Islet precursor cell (in vitro differentiated cells): ENCODE measurements at regions not wholly inside any gene's neighbourhood (a gene's known extent, or its start where the extent isn't known, plus 50 kb on each side); places are given as distances from the start of the nearest gene placed in this dataset.
"Not testable (repeated sequence)": the region's sequence is repeated elsewhere in the genome, so short reads cannot be mapped to it uniquely, and the experiment has no call there.

Source experiments
- DNase-seq: peaks from one replicate; pipeline ENCODE4 v3.0.0-alpha.2; 2018

DNA sequence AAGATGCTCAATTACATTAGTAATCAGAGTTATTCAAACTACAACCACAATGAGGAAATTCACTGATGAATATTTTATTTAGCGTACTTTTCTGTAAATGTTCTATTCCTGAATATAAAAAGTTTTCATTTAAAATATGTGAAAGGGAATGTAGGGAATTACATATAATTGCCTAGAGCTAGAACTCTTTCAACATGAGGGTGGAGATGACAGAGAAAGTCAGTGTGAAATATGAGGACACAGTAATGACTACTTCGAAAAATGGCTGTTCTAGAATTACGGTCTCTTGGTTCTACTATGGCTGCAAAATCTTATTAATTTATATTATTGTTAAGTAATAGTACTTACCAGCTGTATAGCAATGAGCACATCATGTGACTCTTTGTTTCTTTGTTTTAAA lies 1647.4 kb upstream of the PIK3C3 start:
- DNase-seq = no peak

DNA sequence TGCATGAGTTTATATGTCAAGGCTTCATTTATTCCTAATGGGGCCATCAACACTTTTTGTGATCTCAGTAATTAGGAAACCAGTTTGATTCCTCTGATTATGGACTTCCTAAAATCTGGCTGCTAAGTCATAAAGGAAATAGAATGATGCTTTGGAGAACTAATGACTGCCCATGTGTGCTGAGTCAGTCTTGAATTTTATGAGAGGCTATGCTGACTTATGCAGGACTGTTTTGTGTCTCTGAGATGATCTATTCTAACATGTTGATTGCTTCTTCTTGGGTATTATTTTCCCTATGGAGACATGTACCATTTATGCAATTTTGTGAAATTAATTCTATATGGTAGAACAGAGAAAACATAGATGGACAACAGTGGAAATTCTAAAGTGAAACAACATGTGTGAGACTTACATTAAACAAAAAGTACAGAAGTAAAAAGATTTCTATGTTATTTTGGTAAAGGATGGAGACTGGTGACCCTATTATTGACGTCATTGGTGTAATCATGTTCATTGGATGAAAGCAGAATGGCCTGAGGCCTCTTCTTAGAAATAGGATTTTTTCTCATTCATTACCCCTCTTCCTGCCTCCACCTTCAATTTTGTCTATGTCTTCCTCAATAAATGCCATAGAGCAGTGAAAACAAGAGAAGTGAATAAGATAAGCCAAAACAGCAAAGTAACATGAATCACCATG lies 1658.2 kb upstream of the PIK3C3 start:
- DNase-seq = no peak

- DNase-seq = no peak
Observed at GRCh38 chr18:40292985-40293710, 1661.9 kb upstream of the PIK3C3 start.

- DNase-seq = no peak
Observed at GRCh38 chr18:40283560-40283959, 1671.5 kb upstream of the PIK3C3 start.

DNA sequence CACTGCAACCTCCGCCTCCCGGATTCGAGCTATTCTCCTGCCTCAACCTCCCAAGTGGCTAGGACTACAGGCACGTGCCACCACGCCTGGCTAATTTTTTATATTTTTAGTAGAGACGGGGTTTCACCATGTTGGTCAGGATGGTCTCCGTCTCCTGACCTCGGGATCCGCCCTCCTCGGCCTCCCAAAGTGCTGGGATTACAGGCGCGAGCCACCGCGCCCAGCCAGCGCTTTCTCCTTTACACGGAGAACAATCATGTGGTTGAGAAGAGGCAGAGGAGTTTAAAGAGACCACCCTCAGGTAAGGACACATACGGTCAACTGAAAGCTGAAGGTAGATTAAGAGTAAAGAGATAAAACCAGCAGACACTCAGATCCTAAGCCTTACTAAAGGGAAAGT lies 1673.7 kb upstream of the PIK3C3 start:
- not testable (repeated sequence) for DNase-seq

DNA sequence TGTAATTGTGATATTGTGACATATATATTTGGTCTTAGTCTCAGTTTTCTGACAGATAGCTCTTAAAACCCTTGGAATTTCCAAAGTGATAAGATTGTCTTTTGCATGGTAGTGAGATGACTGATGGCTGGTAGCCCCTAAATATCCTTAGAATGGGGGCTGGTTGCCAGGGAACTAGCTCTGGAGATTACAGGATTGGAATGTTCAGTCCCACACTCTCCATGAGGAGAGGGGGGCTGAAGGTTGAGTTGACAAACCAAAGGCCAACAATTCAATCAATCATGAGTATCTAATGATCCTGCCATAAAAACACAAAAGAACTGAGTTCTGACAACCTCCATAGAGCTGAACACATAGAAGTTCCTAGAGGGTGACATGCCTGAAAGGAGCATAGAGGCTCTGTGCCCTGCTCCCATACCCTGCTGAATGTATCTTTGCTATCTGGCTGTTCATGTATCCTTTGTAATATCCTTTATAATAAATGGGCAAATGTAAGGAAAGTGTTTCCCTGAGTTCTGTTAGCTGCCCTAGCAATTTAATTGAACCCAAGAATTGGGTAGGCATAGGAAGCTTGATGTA lies 1680.3 kb upstream of the PIK3C3 start:
- no peak for DNase-seq

- DNase-seq = no peak
Observed at GRCh38 chr18:40272630-40273231, 1682.3 kb upstream of the PIK3C3 start.

- DNase-seq = no peak
Observed at GRCh38 chr18:40259115-40259835, 1695.8 kb upstream of the PIK3C3 start.

DNA sequence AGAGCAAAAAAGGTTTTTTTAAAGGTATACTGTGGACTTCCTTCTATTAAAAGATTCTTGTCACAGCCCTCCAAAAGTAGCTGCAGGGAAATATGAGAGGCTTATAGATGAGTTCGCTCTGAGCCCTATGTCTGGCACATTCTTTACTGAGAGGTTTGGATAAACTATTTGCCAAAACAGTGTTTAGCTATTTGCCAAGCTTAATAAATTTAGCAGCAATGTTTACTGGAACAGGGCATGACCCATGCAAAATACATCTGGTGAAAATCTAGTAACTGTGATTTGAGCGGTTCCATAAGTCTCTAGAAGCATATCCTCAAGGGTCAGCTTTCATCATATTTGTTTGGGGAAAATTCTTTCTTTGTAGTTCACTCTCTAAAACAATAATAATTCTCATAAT lies 1696.7 kb upstream of the PIK3C3 start:
- DNase-seq = no peak

DNA sequence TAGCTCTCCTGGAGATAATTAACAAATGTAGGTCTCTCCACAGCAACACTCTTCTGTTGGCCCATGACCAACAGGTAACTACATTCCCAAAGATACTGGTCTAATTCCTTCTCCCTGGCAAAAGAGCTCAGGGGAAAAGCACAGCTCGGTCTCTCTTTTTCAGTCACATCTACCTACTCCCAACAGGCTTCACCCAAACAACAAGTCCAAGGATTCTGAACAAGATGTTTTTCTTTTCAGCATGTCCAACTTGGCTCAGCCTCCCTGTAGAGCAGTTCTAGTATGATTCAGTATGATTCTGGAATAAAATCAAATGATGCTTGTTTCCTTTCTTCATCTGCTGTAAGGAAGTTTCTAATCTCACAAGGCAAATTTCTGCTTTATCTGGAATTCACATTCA lies 1704.8 kb upstream of the PIK3C3 start:
- no peak for DNase-seq

GRCh38 chr18:40249390-40250080 lies 1705.5 kb upstream of the PIK3C3 start:
- DNase-seq = no peak

DNA sequence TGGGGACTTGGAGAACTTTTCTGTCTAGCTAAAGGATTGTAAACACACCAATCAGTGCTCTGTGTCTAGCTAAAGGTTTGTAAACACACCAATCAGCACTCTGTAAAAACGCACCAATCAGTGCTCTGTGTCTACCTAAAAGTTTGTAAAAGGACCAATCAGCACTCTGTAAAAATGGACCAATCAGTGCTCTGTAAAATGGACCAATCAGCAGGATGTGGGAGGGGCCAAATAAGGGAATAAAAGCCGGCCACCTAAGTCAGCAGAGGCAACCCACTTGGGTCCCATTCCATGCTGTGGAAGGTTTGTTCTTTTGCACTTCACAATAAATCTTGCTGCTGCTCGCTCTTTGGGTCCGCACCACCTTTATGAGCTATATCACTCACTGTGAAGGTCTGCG lies 1709.4 kb upstream of the PIK3C3 start:
- DNase-seq = not testable (repeated sequence)

DNA sequence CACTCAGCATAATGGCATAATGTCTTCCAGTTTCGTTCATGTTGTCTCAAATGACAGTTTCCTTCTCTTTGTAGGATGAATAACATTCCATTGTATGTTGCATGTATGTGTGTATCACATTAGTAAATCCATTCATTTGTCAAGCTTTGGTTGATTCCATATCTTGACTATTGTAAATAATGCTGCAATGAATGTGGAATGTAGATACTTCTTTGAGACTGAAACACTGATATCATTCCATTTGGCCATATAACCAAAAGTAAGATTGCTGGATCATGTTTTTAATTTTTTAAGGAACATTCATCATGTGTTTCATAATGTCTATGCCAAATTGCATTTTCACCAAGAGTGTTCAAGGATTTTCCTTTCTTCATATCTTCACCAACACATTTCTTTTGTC lies 1711.4 kb upstream of the PIK3C3 start:
- no peak for DNase-seq

DNA sequence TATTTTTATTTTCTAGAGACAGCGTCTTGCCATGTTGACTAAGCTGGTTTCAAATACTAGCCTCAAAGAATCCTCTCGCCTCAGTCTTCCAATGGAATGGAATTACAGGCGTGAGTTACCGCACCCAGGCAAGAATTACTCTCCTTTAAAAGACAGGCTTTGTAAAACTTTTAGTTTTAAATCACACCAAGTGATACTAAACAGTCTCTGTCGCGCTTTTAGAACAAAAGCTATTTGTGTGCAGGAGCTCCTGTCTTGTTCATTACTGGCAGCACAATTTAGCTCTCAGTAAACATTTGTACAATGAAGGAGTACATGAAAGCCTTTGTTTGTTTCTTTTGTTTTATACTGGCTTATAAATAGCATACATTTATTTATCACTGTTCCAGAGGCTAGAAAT lies 1719.2 kb upstream of the PIK3C3 start:
- no peak for DNase-seq

- no peak for DNase-seq
Observed at GRCh38 chr18:40235323-40235722, 1719.7 kb upstream of the PIK3C3 start.

- DNase-seq = no peak
Observed at GRCh38 chr18:40233931-40234616, 1721.0 kb upstream of the PIK3C3 start.

GRCh38 chr18:40222776-40223175 lies 1732.3 kb upstream of the PIK3C3 start:
- DNase-seq = no peak

DNA sequence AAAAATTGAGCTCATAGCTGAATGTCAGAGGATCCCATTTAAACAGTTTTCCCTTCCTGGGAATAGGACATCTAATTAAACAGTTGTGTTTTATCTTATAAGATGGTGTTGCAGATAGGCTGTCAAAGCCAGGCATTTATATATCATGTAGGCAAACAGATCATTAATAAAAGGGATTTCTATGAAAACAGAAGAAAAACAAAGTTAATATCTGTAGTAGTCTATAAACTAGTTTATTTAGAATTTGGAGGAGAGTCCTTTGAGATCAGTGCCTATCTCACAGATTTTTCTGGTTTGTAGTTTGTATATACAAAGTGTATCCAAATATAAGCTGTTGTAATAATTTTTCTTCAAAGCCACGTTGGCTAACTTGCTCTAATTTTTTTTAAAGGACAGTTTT lies 1738.2 kb upstream of the PIK3C3 start:
- no peak for DNase-seq

- no peak for DNase-seq
Observed at GRCh38 chr18:40215979-40216378, 1739.1 kb upstream of the PIK3C3 start.

GRCh38 chr18:40210696-40211095 lies 1744.3 kb upstream of the PIK3C3 start:
- no peak for DNase-seq

DNA sequence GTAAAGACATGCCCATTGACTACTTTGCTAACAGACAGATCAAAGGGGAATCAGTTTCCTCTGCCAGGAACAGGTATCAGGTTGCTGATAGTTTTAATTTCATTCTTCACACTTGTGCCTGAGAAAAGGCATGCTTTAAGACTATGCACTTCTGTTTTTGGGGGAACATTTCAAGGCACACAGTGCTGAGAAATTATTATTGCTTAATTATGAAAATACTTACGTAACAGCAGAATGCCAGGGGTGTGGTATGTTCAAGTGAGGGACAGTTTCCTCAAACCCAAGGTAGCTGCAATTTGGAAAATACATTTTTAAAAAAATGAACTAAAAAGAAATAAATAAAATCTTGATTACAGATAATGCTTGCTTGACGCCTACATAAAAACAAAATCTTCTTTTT lies 1746.1 kb upstream of the PIK3C3 start:
- DNase-seq = no peak

GRCh38 chr18:40197711-40198110 lies 1757.3 kb upstream of the PIK3C3 start:
- DNase-seq = peak; percentile 70
